SK-N-SH (cell line): ENCODE measurements at regions not wholly inside any gene's neighbourhood (a gene's known extent, or its start where the extent isn't known, plus 50 kb on each side); places are given as distances from the start of the nearest gene placed in this dataset.

Source experiments
- EP300 ChIP-seq, 2 experiments: IDR thresholded peaks; 2 replicates each; pipeline versions ENCODE4 v1.4.0 to v1.6.1; 2012; ENCODE audit warnings: borderline replicate concordance in 1 of 2, low read depth in 1 of 2, low read length in 1 of 2
- EZH2phosphoT487 ChIP-seq: fragments of 200-600 bp; sonication (generic); IDR thresholded peaks from 2 replicates; pipeline ENCODE4 v1.6.1; 2017; ENCODE audit warnings: low read depth, mixed run types, mild to moderate bottlenecking, antibody characterized with exemption, moderate library complexity, borderline replicate concordance

GRCh38 chr11:122224867-122225266 lies 108.9 kb upstream of the BLID start:
- no peak for TF ChIP-seq EP300 (IDR thresholded peaks at IDR 0.05; ENCODE audit: borderline replicate concordance in 1 of 2, low read depth in 1 of 2, low read length in 1 of 2)
- no peak for TF ChIP-seq EZH2phosphoT487
